Ovary (tissue), 7 donors: ENCODE measurements at regions not wholly inside any gene's neighbourhood (a gene's known extent, or its start where the extent isn't known, plus 50 kb on each side); places are given as distances from the start of the nearest gene placed in this dataset.

ENCODE experiments used
- DNase-seq, 5 donors: peaks; one replicate each; pipeline ENCODE4 v3.0.0-alpha.2; 2019 to 2020
- H3K27ac ChIP-seq, 2 donors: fragments of 200-600 bp; one replicate each; pipeline versions ENCODE4 v1.5.1 to v1.8.0; 2019 to 2022
- H3K27me3 ChIP-seq: fragments of 200-600 bp; one replicate; pipeline ENCODE4 v1.8.0; 2022
- H3K36me3 ChIP-seq: fragments of 200-600 bp; sonication (generic); one replicate; pipeline ENCODE4 v1.5.1; 2019
- H3K4me1 ChIP-seq: one replicate; pipeline ENCODE4 v1.8.1; 2013; ENCODE audit warnings: mild to moderate bottlenecking, moderate library complexity; ENCODE audit not compliant: insufficient read depth
- H3K4me3 ChIP-seq: fragments of 200-600 bp; sonication (generic); one replicate; pipeline ENCODE4 v1.5.1; 2017
- H3K9me3 ChIP-seq, 2 donors: fragments of 200-600 bp in 1 of 2; sonication (generic) in 1 of 2; one replicate each; pipeline versions ENCODE4 v1.5.1 to v1.8.1; 2013 to 2019; ENCODE audit warnings: mild to moderate bottlenecking in 1 of 2, moderate library complexity in 1 of 2
- EP300 ChIP-seq: sonication (generic); formaldehyde crosslinking; IDR thresholded peaks from one replicate; pipeline ENCODE4 v1.6.1; 2017; ENCODE audit warnings: antibody characterized with exemption
- POLR2A ChIP-seq: fragments of 450-650 bp; IDR thresholded peaks from one replicate; pipeline ENCODE4 v1.6.1; 2017; ENCODE audit warnings: antibody characterized with exemption, mild to moderate bottlenecking, moderate library complexity
- WGBS, 3 donors: extraction: QIAGEN DNeasy Blood & Tissue Kit in 1 of 3; methylation state at CpG; one replicate each; pipeline versions ENCODE4 v1.1.5 to v1.1.7; 2013 to 2017; 5-methylcytosine and 5-hydroxymethylcytosine counted together
- intact Hi-C, 4 donors: fragments of 100-400 bp; cut with DNase I; formaldehyde crosslinking; loops; one replicate each; pipeline versions ENCODE4 v1.11.0 to v1.15.1; 2022 to 2023
- TF ChIP-seq, protein P1 (sequence below), 3 donors: fragments of 450-650 bp in 2 of 3; fragments of 200-600 bp in 1 of 3; IDR thresholded peaks; one replicate each; pipeline versions ENCODE4 v1.5.1 to v1.8.0; 2016 to 2022; ENCODE audit warnings: antibody characterized with exemption in 3 of 3, mild to moderate bottlenecking in 1 of 3
- donor health status: DM: no; HTN: no; CAD: no; lungs with moderate emphysema.
- donor health status: DM: no; HTN: no; CAD: no.
- donor health status: Bipolar disorder and iron deficiency.
- donor health status: DM: no; HTN: no; CAD: no.
- donor health status: DM: yes; HTN: yes; CAD: no.

DNA sequence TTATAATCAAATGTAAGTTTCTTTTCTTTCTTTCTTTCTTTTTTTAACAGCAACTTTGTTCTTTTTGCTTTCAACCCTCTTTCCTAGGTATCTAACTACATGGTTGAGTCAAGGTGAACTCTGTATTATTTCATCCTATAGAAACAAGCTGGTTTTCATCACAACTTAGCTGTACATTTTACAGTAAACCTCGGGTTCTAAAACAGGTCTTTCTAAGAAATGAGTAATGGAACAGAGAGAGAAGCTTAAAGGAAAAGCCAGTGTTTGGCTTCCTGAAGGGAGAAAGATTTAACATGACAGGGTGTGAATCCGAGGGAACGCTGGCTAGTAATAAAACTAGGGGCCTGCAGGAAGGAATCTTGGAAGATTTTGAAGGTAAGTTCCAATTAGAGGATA lies 143.4 kb upstream of the ITGB1 start:
- no peaks in the 10 kb centered on the region for H3K27me3 ChIP-seq
- no peaks in the 10 kb centered on the region for H3K36me3 ChIP-seq
- intact Hi-C loops, result no loop called here
- H3K27ac ChIP-seq, result no peak overlapping the region
- no peak overlapping the region for H3K4me3 ChIP-seq
- TF ChIP-seq, protein P1, sequence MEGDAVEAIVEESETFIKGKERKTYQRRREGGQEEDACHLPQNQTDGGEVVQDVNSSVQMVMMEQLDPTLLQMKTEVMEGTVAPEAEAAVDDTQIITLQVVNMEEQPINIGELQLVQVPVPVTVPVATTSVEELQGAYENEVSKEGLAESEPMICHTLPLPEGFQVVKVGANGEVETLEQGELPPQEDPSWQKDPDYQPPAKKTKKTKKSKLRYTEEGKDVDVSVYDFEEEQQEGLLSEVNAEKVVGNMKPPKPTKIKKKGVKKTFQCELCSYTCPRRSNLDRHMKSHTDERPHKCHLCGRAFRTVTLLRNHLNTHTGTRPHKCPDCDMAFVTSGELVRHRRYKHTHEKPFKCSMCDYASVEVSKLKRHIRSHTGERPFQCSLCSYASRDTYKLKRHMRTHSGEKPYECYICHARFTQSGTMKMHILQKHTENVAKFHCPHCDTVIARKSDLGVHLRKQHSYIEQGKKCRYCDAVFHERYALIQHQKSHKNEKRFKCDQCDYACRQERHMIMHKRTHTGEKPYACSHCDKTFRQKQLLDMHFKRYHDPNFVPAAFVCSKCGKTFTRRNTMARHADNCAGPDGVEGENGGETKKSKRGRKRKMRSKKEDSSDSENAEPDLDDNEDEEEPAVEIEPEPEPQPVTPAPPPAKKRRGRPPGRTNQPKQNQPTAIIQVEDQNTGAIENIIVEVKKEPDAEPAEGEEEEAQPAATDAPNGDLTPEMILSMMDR (IDR thresholded peaks at IDR 0.05), result no peak
- TF ChIP-seq EP300 (no peak), POLR2A (no peak)
- no peak for DNase-seq
- H3K4me1 ChIP-seq, result no peaks in the 10 kb centered on the region
- no peaks in the 10 kb centered on the region for H3K9me3 ChIP-seq
- WGBS, 3 donors, result 43 to 58% (median 45%) methylated on average over 3 of the region's 3 CpGs

DNA sequence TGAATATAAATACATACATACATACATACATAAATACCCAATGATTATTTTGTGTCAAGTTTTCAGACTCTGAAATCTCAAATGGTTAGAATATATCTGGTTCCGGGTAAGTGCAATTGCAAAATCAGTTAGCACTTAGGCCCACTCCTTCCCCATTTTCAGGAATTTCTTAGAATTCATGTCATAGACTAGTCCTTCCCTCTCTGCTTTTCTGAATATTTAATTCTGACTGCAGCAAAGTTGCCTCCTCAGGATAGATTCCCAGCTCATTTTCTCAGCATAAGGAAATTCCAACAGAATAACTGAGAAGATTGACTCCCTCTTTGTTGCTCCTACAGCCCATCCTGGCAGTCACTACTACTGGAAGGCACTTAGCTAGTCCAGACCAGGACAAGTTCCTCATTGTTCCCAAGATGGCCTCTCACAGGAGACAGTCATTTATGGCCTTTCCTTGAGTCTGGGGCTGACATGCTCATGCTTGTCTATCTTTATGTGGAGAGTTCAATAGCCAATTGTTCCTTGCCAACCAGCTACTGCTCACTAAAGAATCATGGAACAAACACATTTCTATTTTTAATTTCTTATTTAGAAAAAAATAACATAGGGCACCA lies 142.9 kb upstream of the ITGB1 start:
- WGBS, 3 donors, result 92 to 100% (median 96%) methylated on average over 1 of the region's 1 CpG
- H3K27ac ChIP-seq, result no peak overlapping the region
- no peak for DNase-seq
- no peaks in the 10 kb centered on the region for H3K4me1 ChIP-seq
- H3K36me3 ChIP-seq, result no peaks in the 10 kb centered on the region
- no peak for TF ChIP-seq EP300
- TF ChIP-seq, protein P1 (IDR thresholded peaks at IDR 0.05), result no peak
- no peak for TF ChIP-seq POLR2A
- intact Hi-C loops, result no loop called here
- H3K4me3 ChIP-seq, result no peak overlapping the region
- no peaks in the 10 kb centered on the region for H3K9me3 ChIP-seq
- no peaks in the 10 kb centered on the region for H3K27me3 ChIP-seq

DNA sequence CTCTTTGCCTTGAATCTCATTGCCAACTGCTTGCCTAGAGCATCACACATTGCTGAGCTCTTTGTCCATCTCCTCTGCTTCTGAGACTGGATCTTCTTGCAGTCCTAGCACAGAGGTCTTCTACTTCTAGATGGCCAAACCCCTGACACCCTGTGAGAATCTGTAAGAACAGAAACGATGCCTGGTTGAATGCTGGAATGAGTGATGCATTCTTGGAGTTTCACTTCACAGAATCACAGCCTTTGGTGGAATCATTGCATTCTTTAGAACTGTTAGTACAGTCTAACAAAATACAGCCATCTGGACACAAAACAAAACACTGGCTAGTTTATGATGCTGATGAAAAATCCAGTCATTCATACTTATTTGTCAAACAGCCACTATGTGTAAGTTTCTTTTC lies 141.7 kb upstream of the ITGB1 start:
- WGBS, 3 donors, result 24 to 33% (median 29%) methylated on average over 1 of the region's 1 CpG
- no peak overlapping the region for H3K4me3 ChIP-seq
- no peak overlapping the region for H3K27ac ChIP-seq
- intact Hi-C loops, result no loop called here
- H3K36me3 ChIP-seq, result no peaks in the 10 kb centered on the region
- no peaks in the 10 kb centered on the region for H3K27me3 ChIP-seq
- H3K9me3 ChIP-seq, result no peaks in the 10 kb centered on the region
- DNase-seq, result no peak
- H3K4me1 ChIP-seq, result no peaks in the 10 kb centered on the region
- TF ChIP-seq EP300 (no peak), POLR2A (no peak)
- TF ChIP-seq, protein P1 (IDR thresholded peaks at IDR 0.05), result no peak

GRCh38 chr10:33098951-33099663 lies 141.1 kb upstream of the ITGB1 start:
- 85 to 93% (median 88%) methylated on average over 4 of the region's 4 CpGs for whole genome bisulfite sequencing, 3 donors
- H3K36me3 ChIP-seq, result no peaks in the 10 kb centered on the region
- H3K27me3 ChIP-seq, result no peaks in the 10 kb centered on the region
- no peak overlapping the region for H3K27ac ChIP-seq
- TF ChIP-seq POLR2A, result no peak
- H3K9me3 ChIP-seq, result no peaks in the 10 kb centered on the region
- H3K4me3 ChIP-seq, result no peak overlapping the region
- DNase-seq, result no peak
- intact Hi-C loops, result no loop called here
- H3K4me1 ChIP-seq, result no peaks in the 10 kb centered on the region
